RPMI8226 (cell line): ENCODE measurements at regions not wholly inside any gene's neighbourhood (a gene's known extent, or its start where the extent isn't known, plus 50 kb on each side); places are given as distances from the start of the nearest gene placed in this dataset.
"Not testable (repeated sequence)": the region's sequence is repeated elsewhere in the genome, so short reads cannot be mapped to it uniquely, and the experiment has no call there.

Source experiments
- DNase-seq: peaks from one replicate; pipeline ENCODE4 v3.0.0-alpha.2; 2015

- DNase-seq, result no peak
These were observed 1589.9 kb downstream of the SLITRK1 start for GRCh38 chr13:82292334-82292733.

- DNase-seq, result no peak
These were observed 1590.4 kb downstream of the SLITRK1 start for GRCh38 chr13:82291852-82292251.

GRCh38 chr13:82275644-82276043, 1606.6 kb downstream of the SLITRK1 start:
- DNase-seq, result no peak

- DNase-seq, result no peak
These were observed 1623.0 kb downstream of the SLITRK1 start for GRCh38 chr13:82259284-82259683.

DNA sequence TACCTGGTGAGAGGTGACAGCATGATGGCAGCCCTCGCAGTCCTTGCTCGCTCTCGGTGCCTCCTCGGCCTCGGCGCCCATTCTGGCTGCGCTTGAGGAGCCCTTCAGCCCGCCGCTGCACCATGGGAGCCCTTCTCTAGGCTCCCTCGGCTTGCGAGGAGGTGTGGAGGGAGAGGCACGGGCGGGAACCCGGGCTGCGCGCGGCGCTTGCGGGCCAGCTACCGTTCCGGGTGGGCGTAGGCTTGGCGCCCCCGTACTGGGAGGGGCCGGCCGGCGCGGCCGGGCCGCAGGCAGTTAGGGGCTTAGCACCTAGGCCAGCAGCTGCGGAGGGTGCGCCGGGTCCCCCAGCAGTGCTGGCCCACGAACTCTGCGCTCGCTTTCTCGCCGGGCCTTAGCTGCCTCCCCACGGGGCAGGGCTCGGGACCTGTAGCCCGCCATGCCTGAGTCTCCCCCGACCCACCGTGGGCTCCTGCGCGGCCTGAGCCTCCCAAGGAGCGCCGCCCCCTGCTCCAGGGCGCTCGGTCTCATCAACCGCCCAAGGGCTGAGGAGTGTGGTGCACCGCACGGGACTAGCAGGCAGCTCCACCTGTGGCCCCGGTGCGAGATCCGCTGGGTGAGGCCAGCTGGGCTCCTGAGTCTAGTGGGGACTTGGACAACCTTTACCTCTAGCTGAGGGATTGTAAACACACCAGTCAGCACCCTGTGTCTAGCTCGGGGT, 1624.3 kb downstream of the SLITRK1 start:
- no peak for DNase-seq

GRCh38 chr13:82248762-82249161, 1633.5 kb downstream of the SLITRK1 start:
- DNase-seq, result no peak

GRCh38 chr13:82245860-82246259, 1636.4 kb downstream of the SLITRK1 start:
- DNase-seq, result no peak

DNA sequence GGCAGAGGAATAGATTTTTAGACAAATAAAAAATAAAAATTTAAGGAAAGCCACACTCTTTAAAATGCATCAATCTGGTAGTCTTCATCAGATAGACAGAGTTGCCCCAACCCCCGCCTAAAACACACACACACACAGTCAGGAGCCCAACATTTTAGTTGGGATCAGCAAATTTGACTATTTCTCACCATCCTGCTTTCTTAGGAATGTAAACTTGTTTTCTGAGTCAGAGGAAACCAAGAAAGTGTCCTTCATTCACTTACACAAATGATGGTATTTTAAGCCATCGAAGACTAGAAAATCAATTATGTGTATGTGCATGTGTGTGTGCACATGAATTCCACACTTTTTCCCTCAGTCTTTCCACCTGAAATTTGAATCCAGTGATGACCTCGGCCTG, 1657.5 kb downstream of the SLITRK1 start:
- DNase-seq, result no peak

- DNase-seq, result no peak
These were observed 1660.7 kb downstream of the SLITRK1 start for GRCh38 chr13:82221621-82222020.

- no peak for DNase-seq
These were observed 1661.6 kb downstream of the SLITRK1 start for GRCh38 chr13:82220641-82221040.

GRCh38 chr13:82216165-82216564, 1666.1 kb downstream of the SLITRK1 start:
- no peak for DNase-seq

GRCh38 chr13:82214341-82214740, 1667.9 kb downstream of the SLITRK1 start:
- no peak for DNase-seq

- no peak for DNase-seq
These were observed 1676.0 kb downstream of the SLITRK1 start for GRCh38 chr13:82206241-82206640.

DNA sequence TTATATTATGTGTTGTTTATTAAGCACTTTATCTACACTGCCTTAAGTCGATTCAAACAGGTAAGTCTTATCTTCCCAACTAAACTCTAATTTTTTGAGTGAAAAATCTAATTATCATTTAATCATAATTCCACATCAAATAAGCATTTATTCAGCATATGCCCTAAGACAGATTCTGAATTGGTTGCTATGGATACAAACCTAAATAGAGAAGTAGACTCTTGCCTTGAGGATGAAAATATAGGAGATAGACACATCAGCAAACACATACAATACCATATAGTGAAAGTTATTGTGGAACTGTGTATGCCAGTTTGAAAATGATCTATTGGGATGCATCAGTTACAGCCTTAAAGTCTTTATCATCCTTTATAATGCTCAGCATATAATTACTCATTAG, 1679.9 kb downstream of the SLITRK1 start:
- no peak for DNase-seq

- DNase-seq, result no peak
These were observed 1686.2 kb downstream of the SLITRK1 start for GRCh38 chr13:82196087-82196486.

DNA sequence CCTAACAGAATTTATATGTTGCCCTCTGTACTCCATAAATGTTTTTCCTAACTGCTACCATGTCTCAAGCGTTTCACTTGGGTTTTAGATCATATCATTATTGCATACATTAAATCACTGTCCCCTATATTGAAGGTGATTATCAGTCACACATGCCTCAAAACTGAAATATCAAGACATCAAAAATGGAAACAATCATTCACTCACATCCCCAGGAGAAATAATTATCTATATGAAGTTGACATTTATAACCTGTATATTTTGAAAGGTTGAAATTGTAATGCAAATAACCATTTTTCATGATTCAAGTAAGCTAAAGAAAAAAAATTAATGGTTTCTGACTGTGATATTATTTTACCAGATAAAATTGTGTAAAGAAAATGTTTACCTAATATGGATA, 1695.0 kb downstream of the SLITRK1 start:
- DNase-seq, result no peak

GRCh38 chr13:82176751-82177150, 1705.5 kb downstream of the SLITRK1 start:
- no peak for DNase-seq

DNA sequence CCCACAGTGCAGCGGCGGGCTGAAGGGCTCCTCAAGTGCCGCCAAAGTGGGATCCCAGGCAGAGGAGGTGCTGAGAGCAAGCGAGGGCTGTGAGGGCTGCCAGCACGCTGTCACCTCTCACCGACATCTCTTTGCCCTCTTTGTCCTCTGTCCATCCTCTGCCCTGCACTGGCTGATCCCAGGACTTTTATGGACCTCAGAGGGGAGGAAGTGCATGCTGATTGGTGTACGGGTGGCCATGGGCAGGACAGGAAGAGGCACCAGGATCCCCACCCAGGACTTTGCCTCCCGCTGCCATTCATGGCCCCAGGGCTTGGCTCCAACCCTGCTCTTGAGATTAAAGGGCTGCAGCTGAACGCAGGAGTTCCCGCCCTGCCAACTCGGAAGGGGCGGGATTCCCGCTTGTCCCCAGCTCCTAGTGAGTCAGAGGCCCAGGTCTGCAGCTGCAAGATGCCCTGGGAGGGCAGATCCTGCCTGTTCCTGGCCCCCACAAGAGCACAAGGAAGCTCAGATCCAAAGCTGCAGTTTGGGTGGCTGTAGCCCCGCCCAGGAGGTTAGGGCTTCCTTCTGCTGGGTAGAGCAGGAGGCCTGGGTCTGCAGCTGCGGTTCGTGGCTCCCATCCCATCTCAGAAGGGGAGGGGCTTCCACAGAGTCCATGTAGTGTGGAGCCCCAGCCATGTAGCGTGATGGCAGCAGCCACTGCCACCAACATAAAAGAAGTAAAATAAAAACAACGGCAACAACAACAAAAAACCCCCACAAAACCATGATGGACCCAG, 1716.7 kb downstream of the SLITRK1 start:
- no peak for DNase-seq

GRCh38 chr13:82164780-82165395, 1717.4 kb downstream of the SLITRK1 start:
- not testable (repeated sequence) for DNase-seq

DNA sequence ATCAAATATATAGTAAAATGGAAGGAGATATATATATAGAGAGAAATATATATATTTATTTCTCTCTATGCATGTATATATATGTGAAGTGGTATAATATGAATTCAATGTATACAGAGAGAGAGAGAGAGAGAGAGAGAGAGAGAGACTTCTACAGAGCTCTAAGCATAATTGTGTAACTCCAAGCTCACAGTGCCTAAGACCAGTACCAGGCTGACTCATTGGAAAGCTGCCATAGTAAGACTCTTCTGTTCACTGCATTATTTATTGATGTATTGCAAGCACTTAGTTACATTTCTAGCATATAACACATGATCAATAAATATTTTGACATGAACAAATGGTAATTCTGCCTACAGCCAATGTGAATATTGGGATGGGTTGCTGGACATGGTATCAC, 1734.7 kb downstream of the SLITRK1 start:
- DNase-seq, result no peak

- DNase-seq, result no peak
These were observed 1745.4 kb downstream of the SLITRK1 start for GRCh38 chr13:82136880-82137279.

- no peak for DNase-seq
These were observed 1753.0 kb downstream of the SLITRK1 start for GRCh38 chr13:82129281-82129680.

DNA sequence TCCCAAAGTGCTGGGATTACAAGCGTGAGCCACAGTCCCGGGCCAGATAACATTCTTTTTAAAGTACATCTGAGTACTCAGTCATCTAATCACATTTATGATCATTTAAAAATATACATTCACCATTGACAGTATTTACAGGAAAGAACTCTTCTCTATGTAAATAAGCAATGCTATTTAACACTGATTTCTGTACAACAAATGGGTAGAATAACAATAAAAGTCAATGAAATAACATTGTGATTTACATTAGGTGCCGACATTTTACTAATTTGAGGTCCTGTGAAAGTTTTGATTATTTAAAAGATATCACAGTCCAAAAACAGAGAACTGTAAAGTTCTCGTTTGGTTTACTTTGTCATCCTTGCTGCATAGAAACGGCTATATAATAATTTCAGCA, 1763.7 kb downstream of the SLITRK1 start:
- DNase-seq, result no peak

DNA sequence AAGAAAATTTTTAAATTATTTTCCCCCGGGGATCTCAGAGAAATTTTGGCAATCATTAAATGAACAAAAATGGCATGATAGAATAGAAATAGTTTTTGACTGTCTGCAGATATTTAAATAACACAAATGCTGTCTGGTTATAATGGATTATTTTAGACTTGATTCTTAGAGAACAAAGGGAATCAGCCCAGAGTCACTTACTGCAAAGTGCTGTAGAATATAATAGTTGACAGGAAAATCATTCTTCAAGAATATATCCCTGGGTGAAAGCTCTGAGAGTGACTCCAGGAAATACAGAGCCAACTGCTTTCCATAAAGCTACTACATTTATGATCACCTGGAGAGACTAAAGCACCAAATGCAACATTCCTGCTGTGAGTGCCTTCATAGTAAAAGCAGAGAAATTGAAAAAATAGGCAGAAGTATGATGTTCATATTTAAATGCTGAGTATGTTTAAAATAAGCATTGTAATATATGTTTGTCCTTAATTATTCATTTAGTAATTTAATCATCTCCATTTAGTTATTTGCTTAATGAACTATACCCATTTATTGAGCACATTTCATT, 1765.8 kb downstream of the SLITRK1 start:
- no peak for DNase-seq
